Urothelium cell line (cell line): ENCODE measurements at regions not wholly inside any gene's neighbourhood (a gene's known extent, or its start where the extent isn't known, plus 50 kb on each side); places are given as distances from the start of the nearest gene placed in this dataset.

Experiments
- DNase-seq: peaks from one replicate; pipeline ENCODE4 v3.0.0; 2011; ENCODE audit warnings: low spot score, mixed read lengths
- FAIRE-seq: peaks from 2 replicates; lab custom pipeline; 2011; peaks lifted over from hg19 to GRCh38; lab: Jason Lieb, UNC

DNA sequence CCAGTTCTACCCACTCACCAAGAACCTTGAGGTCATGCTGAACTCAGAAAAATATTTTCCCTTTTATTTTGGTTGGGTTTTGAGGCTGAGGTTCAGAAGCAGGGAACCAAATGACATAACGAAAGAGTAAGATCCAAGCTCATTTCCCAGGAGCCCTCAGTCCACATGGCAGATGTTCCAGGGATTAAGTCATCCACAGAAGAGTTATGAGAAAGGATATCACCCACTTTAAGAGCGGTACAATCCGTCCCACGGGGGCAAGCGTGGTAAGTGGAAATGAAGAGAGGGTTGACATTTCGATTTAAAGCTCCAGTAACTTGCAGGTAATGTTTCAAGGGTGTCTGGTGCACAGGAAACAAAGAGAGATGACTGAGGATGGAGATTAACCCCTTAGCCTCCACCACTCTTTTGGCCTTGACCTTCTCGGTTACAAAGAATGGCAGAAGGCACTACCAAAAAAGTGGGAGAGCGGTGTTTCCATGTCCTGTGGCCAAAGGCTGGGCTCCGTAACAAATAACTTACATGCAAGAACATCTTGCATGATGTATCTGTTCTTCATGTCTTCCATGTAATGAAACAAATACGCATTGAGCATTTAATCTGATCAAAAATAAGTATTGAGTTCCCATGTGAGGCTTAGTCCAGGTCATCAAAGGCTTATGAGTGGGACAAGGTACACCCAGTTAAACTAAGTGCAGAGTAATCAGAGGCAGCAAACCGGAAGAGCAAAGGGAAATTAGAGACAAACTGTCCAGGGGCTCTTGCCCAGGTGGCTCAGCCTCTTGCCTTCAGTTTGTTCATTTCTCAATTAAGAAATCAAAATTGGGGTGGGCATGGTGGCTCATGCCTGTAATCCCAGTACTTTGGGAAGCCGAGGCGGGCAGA is 241.4 kb downstream of the TOMM20 start:
- DNase-seq, result no peak
- FAIRE-seq, result no peak

- FAIRE-seq (no peak), DNase-seq (no peak)
These were observed 242.3 kb downstream of the TOMM20 start for GRCh38 chr1:234886081-234886984.

DNA sequence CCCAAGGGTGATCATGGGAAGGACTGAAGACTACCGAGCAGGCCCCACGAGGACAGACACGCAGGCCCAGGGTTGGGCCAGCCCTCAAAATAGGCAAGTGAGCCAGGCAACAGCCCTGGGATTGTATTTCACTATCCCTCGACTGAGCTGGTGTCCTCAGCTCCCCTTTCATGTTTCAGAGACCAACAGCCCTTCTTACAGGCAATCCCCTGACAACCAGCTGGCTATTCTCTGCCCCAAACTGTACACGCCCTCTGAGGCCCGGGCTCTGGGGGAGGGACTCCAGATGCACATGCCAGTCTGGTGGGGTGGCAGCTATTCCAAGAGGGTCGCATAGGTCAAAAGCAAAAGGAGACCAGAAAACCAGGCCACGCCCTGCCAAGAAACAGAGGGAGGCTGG is 243.0 kb downstream of the TOMM20 start:
- DNase-seq (no peak), FAIRE-seq (no peak)

GRCh38 chr1:234884701-234885100 is 243.9 kb downstream of the TOMM20 start:
- no peak for FAIRE-seq
- no peak for DNase-seq

DNA sequence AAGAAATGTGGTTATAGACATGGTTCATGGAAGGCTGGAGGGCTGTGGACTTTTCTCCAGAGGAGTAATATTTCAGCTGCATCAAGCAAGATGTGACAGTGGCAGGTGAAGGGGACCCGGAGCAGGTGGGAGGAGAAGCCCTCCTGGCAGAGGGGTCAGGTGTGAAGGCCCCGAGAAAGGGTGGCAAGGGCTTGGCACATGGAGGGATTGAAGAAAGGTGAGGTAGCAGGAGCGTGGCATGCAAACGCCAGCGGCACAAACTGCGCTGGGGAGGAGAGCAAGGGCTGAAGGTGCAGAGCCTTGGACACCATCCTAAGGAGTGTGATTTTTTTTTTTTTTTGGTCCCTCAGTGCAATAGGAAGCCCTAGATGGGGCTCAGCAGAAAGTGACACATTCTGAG is 244.6 kb downstream of the TOMM20 start:
- DNase-seq (no peak), FAIRE-seq (no peak)

- FAIRE-seq (no peak), DNase-seq (no peak)
These were observed 245.7 kb downstream of the TOMM20 start for GRCh38 chr1:234882898-234883297.

GRCh38 chr1:234881893-234882771 is 246.5 kb downstream of the TOMM20 start:
- no peak for DNase-seq
- FAIRE-seq, result no peak

DNA sequence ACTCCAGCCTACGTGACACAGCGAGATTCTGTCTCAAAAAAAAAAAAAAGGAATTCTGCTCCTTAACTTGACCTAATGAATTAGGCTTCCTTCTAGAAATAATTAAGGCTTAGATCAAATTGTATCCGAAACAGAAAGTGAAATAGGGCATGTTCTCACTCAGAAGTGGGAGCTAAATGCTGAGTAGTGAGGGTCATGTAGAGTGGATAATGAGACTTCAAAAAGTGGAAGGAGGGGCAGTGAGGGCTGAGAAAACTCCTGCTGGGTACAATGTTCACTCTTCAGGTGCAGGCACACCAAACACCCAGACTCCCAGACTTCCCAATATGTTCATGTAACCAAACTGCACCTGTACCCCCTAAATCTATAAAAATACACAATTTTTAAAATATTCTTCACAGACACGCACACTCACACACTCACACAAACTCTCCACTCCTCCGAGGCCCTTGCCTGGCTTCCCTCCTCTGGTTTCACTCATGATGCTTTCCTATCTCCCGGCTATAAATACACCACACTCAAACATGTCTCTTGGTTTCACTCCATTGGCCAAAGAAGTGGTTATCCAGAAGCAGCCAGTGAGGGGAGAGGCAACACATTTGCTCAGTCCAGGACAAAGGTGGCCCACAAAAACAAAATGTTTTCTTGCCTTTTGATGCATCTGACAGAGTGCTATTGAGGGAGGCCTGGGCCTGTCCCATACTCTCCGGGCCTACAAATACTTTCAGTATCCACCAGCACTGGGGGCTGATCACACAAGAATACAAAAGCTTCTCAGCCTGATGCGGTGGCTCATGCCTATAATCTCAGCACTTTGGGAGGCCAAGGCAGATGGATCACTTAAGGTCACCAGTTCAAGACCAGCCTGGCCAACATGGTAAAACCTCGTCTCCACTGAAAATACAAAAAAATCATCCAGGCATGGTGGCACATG is 249.2 kb downstream of the TOMM20 start:
- DNase-seq (no peak), FAIRE-seq (no peak)

DNA sequence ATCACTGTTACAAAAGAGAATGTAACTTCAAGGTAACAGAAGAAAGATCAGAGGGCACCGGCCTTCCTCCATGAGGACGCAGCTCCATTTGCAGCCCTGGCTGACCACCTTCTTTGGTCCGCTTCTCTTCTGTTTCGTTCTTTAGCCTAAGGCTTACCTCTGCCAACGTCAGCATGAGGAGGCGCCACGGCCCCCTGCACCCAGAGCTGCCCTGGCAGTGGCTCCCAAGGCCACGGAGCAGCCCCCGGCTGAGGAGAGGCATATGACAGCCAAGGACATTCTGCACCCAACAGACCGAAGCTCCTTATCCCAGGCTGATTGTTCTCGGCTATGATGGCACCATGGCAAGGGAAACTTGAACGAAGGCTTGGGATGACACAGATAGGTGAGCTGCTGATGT is 250.3 kb downstream of the TOMM20 start:
- DNase-seq (no peak), FAIRE-seq (no peak)

- DNase-seq (no peak), FAIRE-seq (no peak)
These were observed 250.9 kb downstream of the TOMM20 start for GRCh38 chr1:234877761-234878160.

DNA sequence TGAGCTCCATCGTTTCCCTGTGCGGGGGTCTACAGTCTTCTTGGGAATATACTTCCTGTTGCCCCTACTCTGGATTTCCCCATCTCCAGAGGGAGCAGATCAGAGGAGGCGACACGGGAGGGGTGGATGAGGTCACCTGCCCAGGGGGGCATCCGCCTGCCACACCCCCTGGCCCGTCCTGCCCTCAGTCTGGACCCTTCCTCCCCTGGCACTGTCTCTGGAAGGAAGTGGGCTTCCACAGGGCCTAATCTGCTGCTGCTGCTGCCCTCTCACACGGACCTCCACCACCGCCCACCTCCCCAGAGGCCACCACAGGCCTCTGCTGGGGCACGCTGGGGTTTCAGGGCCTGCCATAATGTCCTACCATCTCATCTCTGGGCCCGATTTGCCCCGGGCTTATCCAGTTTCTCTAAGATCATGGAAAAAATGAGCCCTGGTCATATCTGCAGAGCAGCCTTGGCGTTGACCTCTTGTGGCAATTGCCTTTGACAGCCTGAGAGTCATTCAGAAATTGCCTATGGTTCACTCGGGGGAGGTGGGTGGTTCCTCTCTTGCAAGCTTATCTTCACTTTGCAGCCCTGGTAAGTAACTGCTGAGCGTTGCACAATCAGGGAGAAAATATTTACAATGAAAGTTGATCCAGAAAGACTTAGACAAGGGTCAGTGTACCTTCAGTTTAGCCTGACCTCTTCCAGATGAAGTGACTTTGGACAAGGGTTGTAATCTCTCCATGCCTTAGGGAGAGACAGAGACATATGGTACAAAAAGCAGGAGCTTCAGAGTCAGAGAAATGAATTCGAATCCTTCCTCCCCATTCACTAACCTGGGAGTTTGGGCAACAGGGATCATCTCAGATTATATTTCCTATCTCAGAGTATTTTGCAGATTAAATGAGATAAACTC is 252.4 kb downstream of the TOMM20 start:
- DNase-seq (no peak), FAIRE-seq (no peak)

GRCh38 chr1:234875328-234875952 is 253.2 kb downstream of the TOMM20 start:
- FAIRE-seq (no peak), DNase-seq (no peak)

DNA sequence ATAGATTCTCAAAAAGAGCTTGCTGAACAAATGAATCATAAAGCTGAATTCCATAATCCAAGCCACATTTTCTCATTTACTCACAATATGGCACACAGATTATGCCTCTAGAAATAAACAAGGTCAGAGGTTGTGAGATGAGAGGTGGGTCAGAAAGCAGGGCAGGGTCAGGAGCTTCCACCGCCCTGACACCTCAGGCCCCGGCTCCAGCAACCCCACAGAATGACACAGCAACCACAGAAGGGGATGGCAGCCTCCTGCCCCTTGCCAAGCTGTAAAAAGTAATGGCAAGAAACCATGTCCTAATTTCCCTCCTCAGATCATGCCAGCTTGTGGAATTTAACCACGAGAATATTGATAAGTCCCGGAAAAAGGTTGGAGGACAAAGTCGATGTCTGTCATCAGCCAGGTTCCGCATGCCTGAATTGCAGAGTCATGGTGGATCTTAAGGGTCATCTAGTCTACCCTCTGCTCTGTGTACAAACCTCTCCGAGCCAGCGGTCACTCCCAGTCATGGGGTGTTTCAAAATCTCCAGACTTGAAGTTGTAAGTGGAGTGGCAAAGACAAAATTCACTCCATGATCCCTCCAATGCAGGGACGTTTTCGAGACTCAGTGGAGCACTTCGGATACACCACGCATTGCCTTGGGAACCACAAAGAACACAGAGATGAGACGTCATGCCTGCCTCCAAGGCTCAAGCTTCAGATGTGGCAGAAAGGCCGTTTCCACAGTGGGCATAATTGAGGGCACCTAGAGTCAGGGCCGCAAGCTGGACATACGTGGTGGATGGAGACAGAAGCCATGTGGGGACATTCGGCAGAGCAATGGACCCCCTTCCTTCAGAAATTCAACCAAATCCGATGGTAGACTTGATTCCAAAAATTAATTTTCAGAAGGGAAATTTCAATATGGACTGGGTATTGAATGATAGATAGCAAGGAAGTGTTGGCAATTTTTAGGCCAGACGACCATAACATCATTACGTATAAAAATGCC is 254.0 kb downstream of the TOMM20 start:
- no peak for DNase-seq
- FAIRE-seq, result no peak

DNA sequence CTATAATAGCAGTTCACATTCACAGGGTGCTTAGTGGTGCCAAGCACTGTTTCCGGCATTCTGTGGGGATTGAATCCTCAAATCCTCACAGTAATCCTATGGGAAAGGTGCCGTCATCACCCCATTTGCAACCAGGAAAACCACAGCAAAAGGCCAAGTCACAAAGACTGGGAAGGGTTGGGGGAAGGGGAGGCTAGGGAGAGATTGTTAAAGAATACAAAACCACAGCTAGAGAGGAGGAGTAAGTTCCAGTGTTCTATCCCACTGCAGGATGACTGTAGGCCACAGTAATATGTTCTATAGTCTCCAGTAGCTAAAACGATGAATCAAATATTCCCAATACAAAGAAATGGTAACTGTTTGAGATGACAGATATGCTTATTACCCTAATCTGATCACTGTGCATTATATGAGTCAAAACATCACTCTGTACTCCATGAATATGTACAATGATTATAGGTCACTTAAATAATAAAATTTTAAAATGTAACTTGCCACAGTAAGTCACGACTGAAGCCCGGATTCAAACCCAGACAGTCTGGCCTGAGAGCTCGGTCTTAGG is 256.8 kb downstream of the TOMM20 start:
- peak; percentile 33 for DNase-seq
- no peak for FAIRE-seq

GRCh38 chr1:234871039-234871709 is 257.5 kb downstream of the TOMM20 start:
- no peak for DNase-seq
- FAIRE-seq, result no peak
